Transverse colon (tissue), 4 donors: ENCODE measurements at regions not wholly inside any gene's neighbourhood (a gene's known extent, or its start where the extent isn't known, plus 50 kb on each side); places are given as distances from the start of the nearest gene placed in this dataset.
A peak's percentile ranks its signal among the peaks of the same experiment; 100 is the strongest.

Experiments
- DNase-seq: peaks from one replicate; pipeline ENCODE4 v3.0.0-alpha.2; 2019
- H3K27ac ChIP-seq, 4 donors: fragments of 200-600 bp; sonication (generic); 2 replicates each; pipeline ENCODE4 v1.5.1; 2016 to 2018; ENCODE audit warnings: inconsistent platforms in 4 of 4
- H3K27me3 ChIP-seq: fragments of 200-600 bp; sonication (generic); 2 replicates; pipeline ENCODE4 v1.5.1; 2017; ENCODE audit warnings: inconsistent platforms
- H3K36me3 ChIP-seq, 4 donors: fragments of 200-600 bp; sonication (generic); 2 replicates each; pipeline ENCODE4 v1.5.1; 2017 to 2019; ENCODE audit warnings: inconsistent platforms in 4 of 4
- H3K4me1 ChIP-seq, 4 donors: fragments of 200-600 bp; sonication (generic); 2 replicates each; pipeline ENCODE4 v1.5.1; 2017 to 2020; ENCODE audit warnings: inconsistent platforms in 4 of 4
- H3K4me3 ChIP-seq, 4 donors: fragments of 200-600 bp; sonication (generic); 1 replicate in 1 of 4; 2 replicates in 3 of 4; pipeline versions ENCODE4 v1.5.1 to v1.6.1; 2017 to 2019; ENCODE audit warnings: inconsistent platforms in 4 of 4
- H3K9me3 ChIP-seq, 2 donors: fragments of 200-600 bp; sonication (generic); 2 replicates each; pipeline ENCODE4 v1.5.1; 2017 to 2019; ENCODE audit warnings: inconsistent platforms in 2 of 2
- CTCF ChIP-seq, 5 experiments: fragments of 200-600 bp in 3 of 5; fragments of 450-650 bp in 2 of 5; sonication (generic) in 3 of 5; IDR thresholded peaks; 1 replicate in 2 of 5; 2 replicates in 3 of 5; pipeline ENCODE4 v1.5.1; 2016 to 2017; ENCODE audit warnings: antibody characterized with exemption in 5 of 5, inconsistent platforms in 3 of 5, mild to moderate bottlenecking in 2 of 5, moderate library complexity in 1 of 5
- EP300 ChIP-seq: sonication (generic); formaldehyde crosslinking; IDR thresholded peaks from one replicate; pipeline ENCODE4 v1.6.1; 2017; ENCODE audit warnings: antibody characterized with exemption, low read depth
- POLR2A ChIP-seq: fragments of 450-650 bp; IDR thresholded peaks from one replicate; pipeline ENCODE4 v1.6.1; 2016; ENCODE audit warnings: antibody characterized with exemption, mild to moderate bottlenecking, moderate library complexity
- POLR2AphosphoS5 ChIP-seq, 3 donors: sonication (generic); formaldehyde crosslinking; IDR thresholded peaks; one replicate each; pipeline ENCODE4 v1.6.1; 2016; ENCODE audit warnings: antibody characterized with exemption in 3 of 3
- WGBS, 2 donors: methylation state at CpG; one replicate each; pipeline ENCODE4 v1.1.5; 2018; ENCODE audit warnings: low coverage in 1 of 2; 5-methylcytosine and 5-hydroxymethylcytosine counted together
- in situ Hi-C, 4 donors: fragments of 200-750 bp; cut with MboI; loops; one replicate each; pipeline versions ENCODE4 v1.15.0 to v1.15.1; 2017; ENCODE audit warnings: low sequenced_read_pairs in 3 of 4, low pct_ligation_motif_present in 1 of 4, low pct_unique_long_range_greater_than_20kb in 1 of 4
- intact Hi-C: fragments of 100-400 bp; cut with DNase I; formaldehyde crosslinking; loops from one replicate; pipeline ENCODE4 v1.15.1; 2023; ENCODE audit warnings: low total_unique reads

- H3K27ac ChIP-seq: peak overlapping the region in 2 of 4 donors; percentile 1 to 50
- H3K4me3 ChIP-seq: no peak overlapping the region
- 43 to 61% methylated on average over 6 of the region's 6 CpGs for WGBS, 2 donors
- in situ Hi-C loops (no loop called here), intact Hi-C loops (no loop called here)
- TF ChIP-seq POLR2A (no peak), POLR2AphosphoS5 (IDR thresholded peaks at IDR 0.05) (no peak), EP300 (no peak), CTCF (IDR thresholded peaks at IDR 0.05) (no peak)
- no peaks in the 10 kb centered on the region for H3K27me3 ChIP-seq
- DNase-seq: no peak
- H3K9me3 ChIP-seq: no peaks in the 10 kb centered on the region
- peaks cover 0 to 7% (median 0%) of the 10 kb centered on the region in 4 donors for H3K4me1 ChIP-seq
- no peaks in the 10 kb centered on the region for H3K36me3 ChIP-seq
Measured at GRCh38 chr4:126969360-126970235, 663.2 kb upstream of the INTU start.

GRCh38 chr4:126973201-126973600 lies 659.6 kb upstream of the INTU start:
- in situ Hi-C loops (no loop called here), intact Hi-C loops (no loop called here)
- Histone ChIP-seq H3K27me3 (no peaks in the 10 kb centered on the region), H3K9me3 (no peaks in the 10 kb centered on the region), H3K4me1 (peaks cover 0 to 7% (median 0%) of the 10 kb centered on the region in 4 donors), H3K4me3 (no peak overlapping the region), H3K27ac (no peak overlapping the region), H3K36me3 (no peaks in the 10 kb centered on the region)
- DNase-seq: no peak
- no peak for TF ChIP-seq EP300
- no peak for TF ChIP-seq CTCF (IDR thresholded peaks at IDR 0.05)
- TF ChIP-seq POLR2AphosphoS5 (IDR thresholded peaks at IDR 0.05): no peak
- TF ChIP-seq POLR2A: no peak
- 15 to 50% methylated on average over 1 of the region's 1 CpG for WGBS, 2 donors

- H3K36me3 ChIP-seq: no peaks in the 10 kb centered on the region
- H3K27me3 ChIP-seq: no peaks in the 10 kb centered on the region
- TF ChIP-seq POLR2A (no peak), CTCF (IDR thresholded peaks at IDR 0.05) (no peak), EP300 (no peak), POLR2AphosphoS5 (IDR thresholded peaks at IDR 0.05) (no peak)
- H3K4me3 ChIP-seq: no peak overlapping the region
- in situ Hi-C loops (no loop called here), intact Hi-C loops (no loop called here)
- no peaks in the 10 kb centered on the region for H3K9me3 ChIP-seq
- DNase-seq: no peak
- H3K27ac ChIP-seq: no peak overlapping the region
- no peaks in the 10 kb centered on the region for H3K4me1 ChIP-seq
- WGBS, 2 donors: 42 to 59% methylated on average over 3 to 5 of the region's 5 CpGs
Measured at GRCh38 chr4:126976850-126977632, 655.7 kb upstream of the INTU start.

GRCh38 chr4:126986005-126986404 lies 646.8 kb upstream of the INTU start:
- in situ Hi-C loops (no loop called here), intact Hi-C loops (no loop called here)
- no peaks in the 10 kb centered on the region for H3K36me3 ChIP-seq
- H3K9me3 ChIP-seq: peaks cover 0 to 7% of the 10 kb centered on the region in 2 donors
- TF ChIP-seq CTCF (IDR thresholded peaks at IDR 0.05) (no peak), EP300 (no peak)
- 54 to 73% methylated on average over 1 of the region's 1 CpG for WGBS, 2 donors
- no peak overlapping the region for H3K27ac ChIP-seq
- no peak for DNase-seq
- no peaks in the 10 kb centered on the region for H3K27me3 ChIP-seq
- H3K4me1 ChIP-seq: no peaks in the 10 kb centered on the region
- H3K4me3 ChIP-seq: no peak overlapping the region
